OCI-LY3 (cell line): ENCODE measurements at regions not wholly inside any gene's neighbourhood (a gene's known extent, or its start where the extent isn't known, plus 50 kb on each side); places are given as distances from the start of the nearest gene placed in this dataset.

Experiments used
- H2AFZ ChIP-seq: fragments of 200-600, 300-600 bp; shearing (Covaris generic); 2 replicates; pipeline ENCODE4 v1.6.0; 2014; ENCODE audit warnings: antibody characterized with exemption, low read depth, low read length
- H3K27ac ChIP-seq: fragments of 200-600, 300-600 bp; sonication (generic); 2 replicates; pipeline ENCODE4 v1.5.1; 2014; ENCODE audit warnings: mild to moderate bottlenecking, low read length, moderate library complexity, mixed read lengths
- H3K27me3 ChIP-seq: fragments of 200-600, 300-600 bp; sonication (generic); 2 replicates; pipeline ENCODE4 v1.6.1; 2014; ENCODE audit warnings: low read depth, low read length, mixed read lengths
- H3K36me3 ChIP-seq: fragments of 200-600, 300-600 bp; sonication (generic); replicated peaks from 2 replicates; pipeline ENCODE3; 2014; ENCODE audit warnings: low read depth, low read length, mixed read lengths
- H3K4me1 ChIP-seq: fragments of 300-600, 200-600 bp; sonication (generic); 2 replicates; pipeline ENCODE4 v1.6.1; 2014; ENCODE audit warnings: low read length, mixed read lengths
- H3K4me2 ChIP-seq: fragments of 200-600, 300-600 bp; sonication (generic); 2 replicates; pipeline ENCODE4 v1.6.1; 2014; ENCODE audit warnings: low read length, mixed read lengths
- H3K4me3 ChIP-seq: fragments of 300-600, 200-600 bp; sonication (generic); 2 replicates; pipeline ENCODE4 v1.5.1; 2014; ENCODE audit warnings: antibody characterized with exemption, mild to moderate bottlenecking, low read length, moderate library complexity
- H3K79me2 ChIP-seq: fragments of 300-600, 200-600 bp; shearing (Covaris generic); 2 replicates; pipeline ENCODE4 v1.6.1; 2014; ENCODE audit warnings: mild to moderate bottlenecking, low read length, mixed read lengths
- H3K9ac ChIP-seq: fragments of 300-600, 200-600 bp; shearing (Covaris generic); 2 replicates; pipeline ENCODE4 v1.6.0; 2014; ENCODE audit warnings: mild to moderate bottlenecking, low read length, moderate library complexity
- H3K9me3 ChIP-seq: fragments of 200-600, 300-600 bp; shearing (Covaris generic); 2 replicates; pipeline ENCODE4 v1.6.1; 2014; ENCODE audit warnings: low read length, mixed read lengths; ENCODE audit not compliant: insufficient read depth
- H4K20me1 ChIP-seq: fragments of 200-600, 300-600 bp; sonication (generic); 2 replicates; pipeline ENCODE4 v1.6.1; 2016; ENCODE audit warnings: low read length, mixed read lengths; ENCODE audit not compliant: insufficient read depth
- EZH2phosphoT487 ChIP-seq: fragments of 200-600 bp; shearing (Covaris generic); IDR thresholded peaks from 2 replicates; pipeline ENCODE4 v1.6.1; 2018; ENCODE audit warnings: antibody characterized with exemption, mixed run types, low read depth
- TF ChIP-seq, protein P1 (sequence below): fragments of 200-600, 300-600 bp; sonication (generic); IDR thresholded peaks from 2 replicates; pipeline ENCODE4 v1.5.1; 2014; ENCODE audit warnings: antibody characterized with exemption, low read length, low read depth

DNA sequence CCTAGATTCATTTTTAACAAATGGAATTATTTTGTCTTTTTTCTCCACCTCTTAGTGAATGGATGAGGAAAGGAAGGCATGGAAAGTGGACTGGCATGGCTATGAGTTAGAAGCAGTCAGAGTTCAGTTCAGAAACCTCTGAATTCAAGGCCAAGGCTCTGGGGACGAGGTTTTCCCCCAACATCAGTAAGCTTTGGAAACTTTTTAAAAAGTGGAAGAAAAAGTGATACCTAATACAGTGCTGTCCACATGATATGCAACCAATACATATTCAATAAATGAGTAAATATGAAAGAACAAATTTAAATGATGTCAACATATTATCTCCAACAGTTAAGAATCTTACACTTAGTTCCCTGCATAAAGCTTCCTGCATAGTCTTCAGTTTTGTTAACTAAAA, 204.7 kb downstream of the HLX start:
- peaks cover 14% of the 10 kb centered on the region for H3K4me1 ChIP-seq
- no peaks in the 10 kb centered on the region for H3K79me2 ChIP-seq
- H3K27me3 ChIP-seq: 0 out of 2 replicates have a peak, but pooled peaks cover 4% of the 10 kb centered on the region
- H3K4me3 ChIP-seq: 0 out of 2 replicates have a peak overlapping the region, but pooled peaks have one; percentile 9
- H2AFZ ChIP-seq: no peak overlapping the region
- no peaks in the 10 kb centered on the region for H3K9me3 ChIP-seq
- no peaks in the 10 kb centered on the region for H3K36me3 ChIP-seq
- H3K27ac ChIP-seq: no peak overlapping the region
- peak overlapping the region; percentile 42 for H3K4me2 ChIP-seq
- H4K20me1 ChIP-seq: no peaks in the 10 kb centered on the region
- no peak overlapping the region for H3K9ac ChIP-seq
- TF ChIP-seq, protein P1, sequence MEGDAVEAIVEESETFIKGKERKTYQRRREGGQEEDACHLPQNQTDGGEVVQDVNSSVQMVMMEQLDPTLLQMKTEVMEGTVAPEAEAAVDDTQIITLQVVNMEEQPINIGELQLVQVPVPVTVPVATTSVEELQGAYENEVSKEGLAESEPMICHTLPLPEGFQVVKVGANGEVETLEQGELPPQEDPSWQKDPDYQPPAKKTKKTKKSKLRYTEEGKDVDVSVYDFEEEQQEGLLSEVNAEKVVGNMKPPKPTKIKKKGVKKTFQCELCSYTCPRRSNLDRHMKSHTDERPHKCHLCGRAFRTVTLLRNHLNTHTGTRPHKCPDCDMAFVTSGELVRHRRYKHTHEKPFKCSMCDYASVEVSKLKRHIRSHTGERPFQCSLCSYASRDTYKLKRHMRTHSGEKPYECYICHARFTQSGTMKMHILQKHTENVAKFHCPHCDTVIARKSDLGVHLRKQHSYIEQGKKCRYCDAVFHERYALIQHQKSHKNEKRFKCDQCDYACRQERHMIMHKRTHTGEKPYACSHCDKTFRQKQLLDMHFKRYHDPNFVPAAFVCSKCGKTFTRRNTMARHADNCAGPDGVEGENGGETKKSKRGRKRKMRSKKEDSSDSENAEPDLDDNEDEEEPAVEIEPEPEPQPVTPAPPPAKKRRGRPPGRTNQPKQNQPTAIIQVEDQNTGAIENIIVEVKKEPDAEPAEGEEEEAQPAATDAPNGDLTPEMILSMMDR: no peak
- TF ChIP-seq EZH2phosphoT487: no peak

DNA sequence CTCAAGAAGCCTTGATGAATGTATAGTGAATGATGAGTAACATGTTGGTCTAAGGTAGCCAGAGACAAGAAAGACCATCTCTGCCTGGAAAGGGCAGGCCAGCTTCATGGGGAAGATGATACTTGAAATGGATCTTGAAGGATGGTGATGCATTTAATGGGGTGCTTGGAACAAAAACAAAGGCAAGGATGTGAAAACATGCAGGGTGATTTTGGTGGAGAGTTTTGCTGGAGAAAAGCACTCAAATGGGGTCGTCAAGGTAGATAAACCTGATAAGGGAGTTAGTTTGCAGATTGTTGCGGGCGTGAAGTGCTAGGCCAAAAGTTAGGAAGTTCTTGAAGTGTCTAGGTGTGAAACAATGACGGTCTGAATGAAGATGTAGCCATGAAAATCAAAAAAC, 205.4 kb downstream of the HLX start:
- H3K4me2 ChIP-seq: peak overlapping the region; percentile 42
- H4K20me1 ChIP-seq: no peaks in the 10 kb centered on the region
- H3K27ac ChIP-seq: 0 out of 2 replicates have a peak overlapping the region, but pooled peaks have one; percentile 1
- TF ChIP-seq EZH2phosphoT487: no peak
- TF ChIP-seq, protein P1: no peak; the same call in 1 of the 2 replicates
- no peaks in the 10 kb centered on the region for H3K36me3 ChIP-seq
- peaks cover 14% of the 10 kb centered on the region for H3K4me1 ChIP-seq
- no peak overlapping the region for H3K9ac ChIP-seq
- no peak overlapping the region for H3K4me3 ChIP-seq
- no peaks in the 10 kb centered on the region for H3K79me2 ChIP-seq
- no peaks in the 10 kb centered on the region for H3K9me3 ChIP-seq
- H2AFZ ChIP-seq: no peak overlapping the region
- H3K27me3 ChIP-seq: 0 out of 2 replicates have a peak, but pooled peaks cover 4% of the 10 kb centered on the region

DNA sequence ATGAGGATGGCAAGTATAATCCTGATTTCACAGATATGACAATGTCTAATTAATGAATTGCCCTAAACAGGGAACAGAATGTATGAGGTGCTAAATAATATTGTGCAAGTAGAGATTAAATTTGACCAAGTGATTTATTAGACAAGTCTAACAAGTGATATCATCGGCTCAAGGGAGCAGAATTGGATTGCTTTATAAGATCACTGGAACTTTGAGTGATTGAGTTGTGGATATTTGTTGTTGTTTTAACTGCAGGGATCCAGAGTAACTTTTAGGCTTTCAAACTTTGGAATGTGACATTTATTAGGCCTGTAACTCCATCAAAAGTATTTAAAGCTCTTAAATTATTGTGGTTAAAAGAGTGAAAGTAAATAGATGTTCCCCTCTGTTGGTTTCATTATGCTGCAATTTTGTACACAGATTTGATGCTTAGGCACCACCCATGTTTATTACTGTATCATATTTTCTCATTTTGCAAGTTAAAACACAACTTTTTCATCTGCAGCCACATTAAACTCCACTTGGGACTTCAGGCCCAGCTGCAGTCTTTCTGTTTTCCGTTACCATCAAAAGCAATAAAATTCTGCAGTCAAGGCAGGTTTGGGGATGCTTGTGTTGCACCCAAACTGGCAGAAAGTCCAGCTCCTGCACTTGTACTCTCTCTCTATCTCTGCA, 206.6 kb downstream of the HLX start:
- no peak overlapping the region for H3K4me3 ChIP-seq

DNA sequence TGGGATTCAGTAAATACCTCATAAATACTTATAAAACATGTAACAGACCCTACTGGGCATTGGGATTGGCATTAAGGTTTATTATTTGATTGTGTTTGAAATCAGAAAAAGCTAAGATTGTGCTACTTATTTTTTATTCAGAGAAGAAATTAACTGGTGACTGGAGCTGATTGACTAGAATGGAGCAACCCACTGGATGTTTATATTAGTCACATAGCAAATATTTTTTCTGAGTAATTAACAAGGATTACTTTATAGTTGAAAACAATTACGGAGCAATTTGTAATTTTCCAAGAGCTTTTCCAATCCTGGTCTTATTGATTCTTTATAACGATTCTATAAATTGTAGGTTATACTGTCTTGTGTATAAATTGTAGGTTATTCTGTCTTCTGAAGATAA, 208.7 kb downstream of the HLX start:
- TF ChIP-seq EZH2phosphoT487: no peak
- TF ChIP-seq, protein P1: no peak
- no peaks in the 10 kb centered on the region for H3K9me3 ChIP-seq
- H3K4me3 ChIP-seq: no peak overlapping the region
- peaks cover 14% of the 10 kb centered on the region for H3K4me1 ChIP-seq
- no peaks in the 10 kb centered on the region for H3K36me3 ChIP-seq
- H3K27ac ChIP-seq: no peak overlapping the region
- H2AFZ ChIP-seq: no peak overlapping the region
- H3K79me2 ChIP-seq: no peaks in the 10 kb centered on the region
- H3K9ac ChIP-seq: no peak overlapping the region
- H4K20me1 ChIP-seq: no peaks in the 10 kb centered on the region
- H3K4me2 ChIP-seq: no peak overlapping the region
- no peaks in the 10 kb centered on the region for H3K27me3 ChIP-seq

More for the DNA sequence above, 206.6 kb downstream of the HLX start:
- Histone ChIP-seq H4K20me1 (no peaks in the 10 kb centered on the region), H3K9me3 (no peaks in the 10 kb centered on the region), H3K27ac (no peak overlapping the region), H3K4me2 (no peak overlapping the region), H3K9ac (no peak overlapping the region), H3K27me3 (no peaks in the 10 kb centered on the region), H3K79me2 (no peaks in the 10 kb centered on the region), H3K4me1 (peaks cover 14% of the 10 kb centered on the region), H3K36me3 (no peaks in the 10 kb centered on the region), H2AFZ (no peak overlapping the region)
- TF ChIP-seq, protein P1: no peak
- no peak for TF ChIP-seq EZH2phosphoT487
